ENCODE measurements at regions not wholly inside any gene's neighbourhood (a gene's known extent, or its start where the extent isn't known, plus 50 kb on each side); places are given as distances from the start of the nearest gene placed in this dataset.

GRCh38 chr12:97756741-97757140, 294.1 kb downstream of the RMST start:
- no peak for TF ChIP-seq CTCF (IDR thresholded peaks at IDR 0.05)
- TF ChIP-seq POLR2A (IDR thresholded peaks at IDR 0.05), result no peak

Measured in Peyer's patch (tissue), 4 donors.